ENCODE measurements at regions not wholly inside any gene's neighbourhood (a gene's known extent, or its start where the extent isn't known, plus 50 kb on each side); places are given as distances from the start of the nearest gene placed in this dataset.

- no peaks in the 10 kb centered on the region for H3F3A ChIP-seq (ENCODE audit: control insufficient read depth, insufficient read depth)
- no peaks in the 10 kb centered on the region for H3K27me3 ChIP-seq (ENCODE audit: control insufficient read depth, low read length)
- H3K79me2 ChIP-seq (ENCODE audit: control insufficient read depth, low read length), result no peaks in the 10 kb centered on the region
- H3K27ac ChIP-seq (ENCODE audit: low read depth, low read length), result no peak overlapping the region
- H3K4me1 ChIP-seq (ENCODE audit: control insufficient read depth, low read length), result no peaks in the 10 kb centered on the region
- H4K20me1 ChIP-seq (ENCODE audit: control insufficient read depth, insufficient read depth, low read depth, low read length), result no peaks in the 10 kb centered on the region
- H3K36me3 ChIP-seq (ENCODE audit: control insufficient read depth, low read length), result no peaks in the 10 kb centered on the region
- no peak overlapping the region for H3K4me2 ChIP-seq (ENCODE audit: low read length)
- TF ChIP-seq EZH2phosphoT487 (IDR thresholded peaks at IDR 0.05; ENCODE audit: borderline replicate concordance, low read length) (no peak), CTCF (IDR thresholded peaks at IDR 0.05; ENCODE audit: low read depth, low read length, poor library complexity, severe bottlenecking) (no peak)
- H3K9me3 ChIP-seq (ENCODE audit: control insufficient read depth, insufficient read depth, low read length), result no peaks in the 10 kb centered on the region
- H3K9me2 ChIP-seq (replicated peaks; ENCODE audit: control insufficient read depth, low read length), result no peaks in the 10 kb centered on the region
- no peak overlapping the region for H3K4me3 ChIP-seq (ENCODE audit: low read length)
Measured at GRCh38 chr2:19532547-19533196, 174.2 kb upstream of the OSR1 start.

DNA sequence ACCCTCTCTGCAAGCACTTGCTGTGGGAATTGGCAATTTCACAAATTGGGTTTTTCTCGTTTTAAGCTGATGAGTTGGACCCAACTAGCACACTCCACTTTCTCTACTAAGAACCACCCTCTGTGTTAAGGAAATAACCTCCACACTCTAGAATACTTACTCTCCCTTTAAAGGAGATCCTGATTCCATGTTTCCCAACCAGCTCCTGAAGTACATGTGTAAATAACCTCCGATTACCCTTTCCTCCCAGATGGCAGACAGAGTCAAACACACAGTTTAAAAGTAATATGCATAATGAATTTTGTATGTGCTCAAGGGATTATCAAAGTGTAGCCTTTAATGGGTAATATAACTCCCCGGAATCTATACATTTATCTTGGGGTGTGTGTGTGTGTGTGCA, 171.3 kb upstream of the OSR1 start:
- H3F3A ChIP-seq (ENCODE audit: control insufficient read depth, insufficient read depth), result no peaks in the 10 kb centered on the region
- no peaks in the 10 kb centered on the region for H3K27me3 ChIP-seq (ENCODE audit: control insufficient read depth, low read length)
- TF ChIP-seq CTCF (IDR thresholded peaks at IDR 0.05; ENCODE audit: low read depth, low read length, poor library complexity, severe bottlenecking) (no peak), EZH2phosphoT487 (IDR thresholded peaks at IDR 0.05; ENCODE audit: borderline replicate concordance, low read length) (no peak)
- no peak overlapping the region for H3K4me2 ChIP-seq (ENCODE audit: low read length)
- H4K20me1 ChIP-seq (ENCODE audit: control insufficient read depth, insufficient read depth, low read depth, low read length), result no peaks in the 10 kb centered on the region
- no peaks in the 10 kb centered on the region for H3K4me1 ChIP-seq (ENCODE audit: control insufficient read depth, low read length)
- no peaks in the 10 kb centered on the region for H3K79me2 ChIP-seq (ENCODE audit: control insufficient read depth, low read length)
- H3K9me2 ChIP-seq (replicated peaks; ENCODE audit: control insufficient read depth, low read length), result no peaks in the 10 kb centered on the region; the same call in 1 of the 2 replicates
- H3K36me3 ChIP-seq (ENCODE audit: control insufficient read depth, low read length), result no peaks in the 10 kb centered on the region
- no peaks in the 10 kb centered on the region for H3K9me3 ChIP-seq (ENCODE audit: control insufficient read depth, insufficient read depth, low read length)
- no peak overlapping the region for H3K4me3 ChIP-seq (ENCODE audit: low read length)
- H3K27ac ChIP-seq (ENCODE audit: low read depth, low read length), result no peak overlapping the region

DNA sequence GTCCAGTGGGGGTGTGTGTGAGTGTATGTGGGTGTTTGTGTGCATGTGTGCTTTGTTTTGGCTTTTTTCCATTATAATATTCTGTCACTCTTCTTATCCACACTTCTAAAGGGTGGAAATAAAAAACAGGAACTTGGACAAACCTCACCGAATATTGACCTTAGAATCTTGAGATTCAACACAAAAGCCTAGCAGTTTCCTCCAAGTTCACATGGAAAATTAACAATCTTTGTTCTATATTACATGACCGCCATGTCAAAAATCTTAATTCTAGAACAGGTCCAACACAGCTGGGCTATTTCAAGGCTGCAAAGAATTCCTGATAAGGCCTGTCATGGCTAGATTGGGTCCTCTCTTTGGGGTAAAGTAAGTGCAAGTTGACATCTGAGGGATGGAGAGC, 169.3 kb upstream of the OSR1 start:
- H4K20me1 ChIP-seq (ENCODE audit: control insufficient read depth, insufficient read depth, low read depth, low read length), result no peaks in the 10 kb centered on the region
- H3F3A ChIP-seq (ENCODE audit: control insufficient read depth, insufficient read depth), result no peaks in the 10 kb centered on the region
- no peak overlapping the region for H3K4me2 ChIP-seq (ENCODE audit: low read length)
- no peaks in the 10 kb centered on the region for H3K36me3 ChIP-seq (ENCODE audit: control insufficient read depth, low read length)
- H3K4me3 ChIP-seq (ENCODE audit: low read length), result no peak overlapping the region
- H3K27ac ChIP-seq (ENCODE audit: low read depth, low read length), result no peak overlapping the region
- no peaks in the 10 kb centered on the region for H3K9me3 ChIP-seq (ENCODE audit: control insufficient read depth, insufficient read depth, low read length)
- H3K27me3 ChIP-seq (ENCODE audit: control insufficient read depth, low read length), result no peaks in the 10 kb centered on the region
- H3K9me2 ChIP-seq (replicated peaks; ENCODE audit: control insufficient read depth, low read length), result no peaks in the 10 kb centered on the region; the same call in 1 of the 2 replicates
- TF ChIP-seq CTCF (IDR thresholded peaks at IDR 0.05; ENCODE audit: low read depth, low read length, poor library complexity, severe bottlenecking), result no peak
- TF ChIP-seq EZH2phosphoT487 (IDR thresholded peaks at IDR 0.05; ENCODE audit: borderline replicate concordance, low read length), result no peak
- H3K4me1 ChIP-seq (ENCODE audit: control insufficient read depth, low read length), result no peaks in the 10 kb centered on the region
- no peaks in the 10 kb centered on the region for H3K79me2 ChIP-seq (ENCODE audit: control insufficient read depth, low read length)

Data from DOHH2 (cell line).